Loucy (cell line): ENCODE measurements at regions not wholly inside any gene's neighbourhood (a gene's known extent, or its start where the extent isn't known, plus 50 kb on each side); places are given as distances from the start of the nearest gene placed in this dataset.

Experiments
- H2AFZ ChIP-seq: fragments of 200-600 bp; sonication (generic); 2 replicates; pipeline ENCODE4 v1.6.0; 2016; ENCODE audit warnings: antibody characterized with exemption, mild to moderate bottlenecking, low read length, moderate library complexity
- H3F3A ChIP-seq: fragments of 200-600 bp; 2 replicates; pipeline ENCODE4 v1.6.0; 2016; ENCODE audit warnings: antibody characterized with exemption, low read depth, mild to moderate bottlenecking
- H3K27me3 ChIP-seq: fragments of 200-600 bp; sonication (generic); 2 replicates; pipeline ENCODE4 v1.6.1; 2014; ENCODE audit warnings: low read length, mild to moderate bottlenecking; ENCODE audit not compliant: insufficient read depth, poor library complexity, severe bottlenecking
- H3K36me3 ChIP-seq: fragments of 200-600 bp; sonication (generic); 2 replicates; pipeline ENCODE4 v1.6.1; 2016; ENCODE audit warnings: low read length; ENCODE audit not compliant: insufficient read depth
- H3K4me1 ChIP-seq: fragments of 200-600 bp; sonication (generic); 2 replicates; pipeline ENCODE4 v1.5.1; 2014; ENCODE audit warnings: low read length, mild to moderate bottlenecking; ENCODE audit not compliant: insufficient read depth, poor library complexity, severe bottlenecking
- H3K4me2 ChIP-seq: fragments of 200-600 bp; sonication (generic); 2 replicates; pipeline ENCODE4 v1.6.0; 2014; ENCODE audit warnings: antibody characterized with exemption, low read length, low read depth, mild to moderate bottlenecking; ENCODE audit not compliant: poor library complexity, severe bottlenecking
- H3K4me3 ChIP-seq: fragments of 200-600 bp; sonication (generic); 2 replicates; pipeline ENCODE4 v1.5.1; 2014; ENCODE audit warnings: low read length, mild to moderate bottlenecking, mixed read lengths; ENCODE audit not compliant: poor library complexity, severe bottlenecking
- H3K79me2 ChIP-seq: fragments of 200-600 bp; sonication (generic); 2 replicates; pipeline ENCODE4 v1.6.1; 2014; ENCODE audit warnings: low read length; ENCODE audit not compliant: insufficient read depth
- H3K9ac ChIP-seq: fragments of 200-600 bp; sonication (generic); 2 replicates; pipeline ENCODE4 v1.6.0; 2014; ENCODE audit warnings: mild to moderate bottlenecking, low read depth, low read length, moderate library complexity; ENCODE audit not compliant: poor library complexity, severe bottlenecking
- H3K9me2 ChIP-seq: fragments of 200-600 bp; sonication (generic); replicated peaks from 2 replicates; pipeline ENCODE4 v1.6.1; 2016; ENCODE audit warnings: low read depth, low read length, mixed read lengths
- H3K9me3 ChIP-seq: fragments of 200-600 bp; sonication (generic); 2 replicates; pipeline ENCODE4 v1.6.1; 2014; ENCODE audit warnings: mild to moderate bottlenecking, antibody characterized with exemption, low read length, low read depth; ENCODE audit not compliant: insufficient read depth
- H4K20me1 ChIP-seq: fragments of 200-600 bp; sonication (generic); 2 replicates; pipeline ENCODE4 v1.6.0; 2014; ENCODE audit warnings: antibody characterized with exemption, low read length, mild to moderate bottlenecking; ENCODE audit not compliant: insufficient read depth, poor library complexity, severe bottlenecking
- EZH2phosphoT487 ChIP-seq: fragments of 200-600 bp; IDR thresholded peaks from 2 replicates; pipeline ENCODE4 v1.6.1; 2018; ENCODE audit warnings: antibody characterized with exemption, mild to moderate bottlenecking, moderate library complexity, borderline replicate concordance
- TF ChIP-seq, protein P1 (sequence below): fragments of 200-600 bp; sonication (generic); conservative IDR thresholded peaks from 2 replicates; pipeline ENCODE4 v1.5.1; 2014; ENCODE audit warnings: mild to moderate bottlenecking, antibody characterized with exemption, low read length

DNA sequence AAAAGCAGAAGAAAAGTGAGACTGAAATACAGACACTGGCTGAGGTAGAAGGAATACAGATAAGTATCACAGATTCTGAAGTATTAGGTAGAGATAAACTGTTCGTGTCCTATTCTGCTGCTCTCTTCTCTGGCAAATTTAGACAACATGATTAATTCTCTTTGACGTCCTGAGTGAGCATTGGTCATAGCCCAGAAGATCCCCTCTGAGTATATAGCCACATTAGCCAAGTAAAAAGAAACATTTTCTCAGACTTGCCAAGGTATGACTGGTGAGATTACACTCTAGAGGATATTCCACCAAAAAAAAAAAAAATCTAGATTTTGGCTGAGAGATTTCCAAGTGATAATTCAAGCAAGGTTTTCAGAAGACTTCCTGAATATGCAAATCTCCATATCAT, 111.4 kb upstream of the ALCAM start:
- no peak overlapping the region for H3K4me3 ChIP-seq
- H3F3A ChIP-seq, result no peaks in the 10 kb centered on the region
- H2AFZ ChIP-seq, result no peak overlapping the region
- H3K4me1 ChIP-seq, result no peaks in the 10 kb centered on the region
- TF ChIP-seq EZH2phosphoT487, result no peak
- TF ChIP-seq, protein P1, sequence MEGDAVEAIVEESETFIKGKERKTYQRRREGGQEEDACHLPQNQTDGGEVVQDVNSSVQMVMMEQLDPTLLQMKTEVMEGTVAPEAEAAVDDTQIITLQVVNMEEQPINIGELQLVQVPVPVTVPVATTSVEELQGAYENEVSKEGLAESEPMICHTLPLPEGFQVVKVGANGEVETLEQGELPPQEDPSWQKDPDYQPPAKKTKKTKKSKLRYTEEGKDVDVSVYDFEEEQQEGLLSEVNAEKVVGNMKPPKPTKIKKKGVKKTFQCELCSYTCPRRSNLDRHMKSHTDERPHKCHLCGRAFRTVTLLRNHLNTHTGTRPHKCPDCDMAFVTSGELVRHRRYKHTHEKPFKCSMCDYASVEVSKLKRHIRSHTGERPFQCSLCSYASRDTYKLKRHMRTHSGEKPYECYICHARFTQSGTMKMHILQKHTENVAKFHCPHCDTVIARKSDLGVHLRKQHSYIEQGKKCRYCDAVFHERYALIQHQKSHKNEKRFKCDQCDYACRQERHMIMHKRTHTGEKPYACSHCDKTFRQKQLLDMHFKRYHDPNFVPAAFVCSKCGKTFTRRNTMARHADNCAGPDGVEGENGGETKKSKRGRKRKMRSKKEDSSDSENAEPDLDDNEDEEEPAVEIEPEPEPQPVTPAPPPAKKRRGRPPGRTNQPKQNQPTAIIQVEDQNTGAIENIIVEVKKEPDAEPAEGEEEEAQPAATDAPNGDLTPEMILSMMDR, result no peak
- no peaks in the 10 kb centered on the region for H3K9me3 ChIP-seq
- no peaks in the 10 kb centered on the region for H3K79me2 ChIP-seq
- no peaks in the 10 kb centered on the region for H3K36me3 ChIP-seq
- no peak overlapping the region for H3K4me2 ChIP-seq
- H3K9me2 ChIP-seq, result no peaks in the 10 kb centered on the region
- no peak overlapping the region for H3K9ac ChIP-seq
- no peaks in the 10 kb centered on the region for H3K27me3 ChIP-seq
- no peaks in the 10 kb centered on the region for H4K20me1 ChIP-seq

DNA sequence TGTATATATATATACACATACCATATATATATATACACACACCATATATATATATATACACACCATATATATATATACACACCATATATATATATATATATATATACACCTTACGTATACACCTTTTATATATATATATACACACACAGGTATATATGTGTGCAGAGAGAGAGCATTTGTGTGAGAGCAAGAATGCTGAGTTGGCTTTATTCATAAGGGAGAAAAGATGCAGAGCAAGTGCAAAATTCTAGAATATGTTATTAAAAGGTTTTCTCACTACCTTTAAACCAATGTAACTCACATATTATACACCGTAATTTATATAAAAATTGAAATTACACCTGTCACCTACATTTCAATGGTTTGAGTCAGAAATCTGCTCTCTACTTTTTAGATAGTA, 107.2 kb upstream of the ALCAM start:
- H3K36me3 ChIP-seq, result no peaks in the 10 kb centered on the region
- H3K9me2 ChIP-seq, result no peaks in the 10 kb centered on the region
- H3F3A ChIP-seq, result no peaks in the 10 kb centered on the region
- no peak overlapping the region for H2AFZ ChIP-seq
- no peaks in the 10 kb centered on the region for H3K4me1 ChIP-seq
- H3K27me3 ChIP-seq, result no peaks in the 10 kb centered on the region
- no peak overlapping the region for H3K4me3 ChIP-seq
- no peak overlapping the region for H3K9ac ChIP-seq
- no peaks in the 10 kb centered on the region for H3K9me3 ChIP-seq
- H3K79me2 ChIP-seq, result no peaks in the 10 kb centered on the region
- no peaks in the 10 kb centered on the region for H4K20me1 ChIP-seq
- no peak overlapping the region for H3K4me2 ChIP-seq
- TF ChIP-seq, protein P1, result no peak
- TF ChIP-seq EZH2phosphoT487, result no peak

DNA sequence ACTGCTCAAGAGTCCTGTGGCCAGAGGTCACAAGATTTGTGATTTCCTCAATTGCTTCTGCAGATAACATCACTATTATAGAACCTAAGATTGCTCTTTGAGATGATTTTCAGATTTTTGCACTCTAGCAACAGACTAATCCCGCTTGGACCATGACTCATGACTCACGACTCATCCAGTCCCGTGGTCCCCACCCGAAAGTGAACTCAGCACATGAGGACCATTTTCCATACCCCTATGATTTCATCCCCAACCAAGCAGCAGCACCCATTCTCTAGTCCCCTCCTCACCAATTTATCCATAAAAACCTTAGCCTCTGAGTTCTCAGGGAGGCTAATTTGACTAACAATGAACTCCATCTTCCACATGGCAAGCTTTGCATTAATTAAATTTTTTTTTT, 106.3 kb upstream of the ALCAM start:
- Histone ChIP-seq H3K4me1 (no peaks in the 10 kb centered on the region), H3K9me2 (no peaks in the 10 kb centered on the region), H2AFZ (no peak overlapping the region), H3K4me3 (no peak overlapping the region), H3K36me3 (no peaks in the 10 kb centered on the region), H3K4me2 (no peak overlapping the region), H3F3A (no peaks in the 10 kb centered on the region), H3K27me3 (no peaks in the 10 kb centered on the region), H3K9me3 (no peaks in the 10 kb centered on the region), H4K20me1 (no peaks in the 10 kb centered on the region), H3K9ac (no peak overlapping the region), H3K79me2 (no peaks in the 10 kb centered on the region)
- TF ChIP-seq, protein P1, result no peak
- no peak for TF ChIP-seq EZH2phosphoT487
